ENCODE measurements at regions not wholly inside any gene's neighbourhood (a gene's known extent, or its start where the extent isn't known, plus 50 kb on each side); places are given as distances from the start of the nearest gene placed in this dataset.

DNA sequence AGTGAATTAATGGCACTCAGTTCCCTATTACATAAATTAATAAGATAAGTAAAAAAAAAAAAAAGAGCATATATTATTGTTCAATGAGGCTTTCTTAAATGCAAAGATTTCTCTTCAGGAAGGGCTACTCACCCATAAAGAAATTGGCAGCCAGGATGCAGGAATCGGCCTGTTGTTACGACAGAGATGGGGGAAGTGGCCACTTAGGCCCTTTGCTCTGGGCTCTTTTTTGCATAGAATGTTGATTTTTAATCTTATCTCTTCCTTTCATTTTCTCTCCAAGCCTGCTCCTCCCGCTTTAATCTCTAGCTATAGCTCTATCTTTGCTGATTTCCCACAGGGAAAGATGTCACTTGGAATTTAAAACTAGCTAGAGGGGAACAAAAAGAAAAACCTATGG, 391.8 kb upstream of the CRIM1 start:
- TF ChIP-seq, protein P1, sequence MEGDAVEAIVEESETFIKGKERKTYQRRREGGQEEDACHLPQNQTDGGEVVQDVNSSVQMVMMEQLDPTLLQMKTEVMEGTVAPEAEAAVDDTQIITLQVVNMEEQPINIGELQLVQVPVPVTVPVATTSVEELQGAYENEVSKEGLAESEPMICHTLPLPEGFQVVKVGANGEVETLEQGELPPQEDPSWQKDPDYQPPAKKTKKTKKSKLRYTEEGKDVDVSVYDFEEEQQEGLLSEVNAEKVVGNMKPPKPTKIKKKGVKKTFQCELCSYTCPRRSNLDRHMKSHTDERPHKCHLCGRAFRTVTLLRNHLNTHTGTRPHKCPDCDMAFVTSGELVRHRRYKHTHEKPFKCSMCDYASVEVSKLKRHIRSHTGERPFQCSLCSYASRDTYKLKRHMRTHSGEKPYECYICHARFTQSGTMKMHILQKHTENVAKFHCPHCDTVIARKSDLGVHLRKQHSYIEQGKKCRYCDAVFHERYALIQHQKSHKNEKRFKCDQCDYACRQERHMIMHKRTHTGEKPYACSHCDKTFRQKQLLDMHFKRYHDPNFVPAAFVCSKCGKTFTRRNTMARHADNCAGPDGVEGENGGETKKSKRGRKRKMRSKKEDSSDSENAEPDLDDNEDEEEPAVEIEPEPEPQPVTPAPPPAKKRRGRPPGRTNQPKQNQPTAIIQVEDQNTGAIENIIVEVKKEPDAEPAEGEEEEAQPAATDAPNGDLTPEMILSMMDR (IDR thresholded peaks at IDR 0.05), result no peak
- no peak for TF ChIP-seq POLR2A (IDR thresholded peaks at IDR 0.05)
- no peak for TF ChIP-seq POLR2AphosphoS5 (IDR thresholded peaks at IDR 0.05)

Measured in prostate gland (tissue), 2 donors.